ENCODE measurements at regions not wholly inside any gene's neighbourhood (a gene's known extent, or its start where the extent isn't known, plus 50 kb on each side); places are given as distances from the start of the nearest gene placed in this dataset.

GRCh38 chr20:56716806-56717205 is 87.7 kb downstream of the TFAP2C start:
- Histone ChIP-seq H3K36me3 (no peaks in the 10 kb centered on the region), H3K4me1 (ENCODE audit: control insufficient read depth in 1 of 2, insufficient read depth in 1 of 2, low read depth in 1 of 2, low read length in 1 of 2) (no peaks in the 10 kb centered on the region), H3K9me3 (no peaks in the 10 kb centered on the region), H3K4me3 (ENCODE audit: low read depth in 1 of 2, low read length in 1 of 2) (no peak overlapping the region), H3K27ac (no peak overlapping the region), H3K27me3 (no peaks in the 10 kb centered on the region)
- no peak for TF ChIP-seq CTCF (IDR thresholded peaks at IDR 0.05)

DNA sequence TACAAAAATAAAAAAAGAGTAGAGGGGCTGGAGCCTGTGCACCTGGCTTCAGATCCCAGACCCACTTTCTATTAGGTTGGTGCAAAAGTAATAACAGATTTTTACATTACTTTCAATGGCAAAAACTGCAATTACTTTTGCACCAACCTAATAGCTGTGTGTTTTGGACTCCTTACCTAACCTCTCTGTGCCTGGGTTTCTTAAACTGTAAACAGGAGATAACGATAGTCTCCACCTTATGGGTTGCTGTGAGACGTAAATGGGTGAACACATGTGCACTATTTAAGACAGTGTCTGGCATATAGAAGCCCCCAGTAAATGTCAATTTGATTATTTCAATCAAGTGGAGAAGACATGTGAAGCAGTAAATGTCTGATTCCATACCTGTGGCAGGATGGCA is 89.7 kb downstream of the TFAP2C start:
- Histone ChIP-seq H3K27ac (no peak overlapping the region), H3K27me3 (no peaks in the 10 kb centered on the region), H3K36me3 (no peaks in the 10 kb centered on the region), H3K4me1 (ENCODE audit: control insufficient read depth in 1 of 2, insufficient read depth in 1 of 2, low read depth in 1 of 2, low read length in 1 of 2) (no peaks in the 10 kb centered on the region), H3K4me3 (ENCODE audit: low read depth in 1 of 2, low read length in 1 of 2) (no peak overlapping the region), H3K9me3 (no peaks in the 10 kb centered on the region)
- TF ChIP-seq CTCF (IDR thresholded peaks at IDR 0.05) = no peak

DNA sequence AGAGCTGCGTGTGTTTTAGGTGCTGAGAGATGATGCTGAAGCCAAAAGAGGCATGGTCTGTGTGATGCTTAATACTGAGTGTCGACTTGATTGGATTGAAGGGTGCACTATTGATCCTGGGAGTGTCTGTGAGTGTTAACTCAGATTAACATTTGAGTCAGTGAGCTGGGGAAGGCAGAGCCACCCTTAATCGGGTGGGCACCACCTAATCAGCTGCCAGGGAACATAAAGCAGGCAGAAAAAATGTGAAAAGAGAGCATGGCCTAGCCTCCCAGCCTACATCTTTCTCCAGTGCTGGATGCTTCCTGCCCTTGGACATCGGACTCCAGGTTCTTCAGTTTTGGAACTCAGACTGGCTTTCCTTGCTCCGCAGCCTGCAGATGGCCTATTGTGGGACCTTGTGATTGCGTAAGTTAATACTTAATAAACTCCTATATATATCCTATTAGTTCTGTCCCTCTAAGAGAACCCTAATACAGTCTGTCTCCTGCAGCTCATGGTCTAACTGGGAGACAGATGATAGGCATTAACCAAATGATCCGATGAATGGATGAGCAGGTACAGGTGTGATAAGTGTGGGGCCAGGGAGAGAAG is 91.6 kb downstream of the TFAP2C start:
- no peaks in the 10 kb centered on the region for H3K9me3 ChIP-seq
- H3K4me3 ChIP-seq (ENCODE audit: low read depth in 1 of 2, low read length in 1 of 2) = no peak overlapping the region
- no peak overlapping the region for H3K27ac ChIP-seq
- no peaks in the 10 kb centered on the region for H3K36me3 ChIP-seq
- H3K4me1 ChIP-seq (ENCODE audit: control insufficient read depth in 1 of 2, insufficient read depth in 1 of 2, low read depth in 1 of 2, low read length in 1 of 2) = no peaks in the 10 kb centered on the region
- no peaks in the 10 kb centered on the region for H3K27me3 ChIP-seq
- TF ChIP-seq CTCF (IDR thresholded peaks at IDR 0.05) = no peak

- no peak overlapping the region for H3K27ac ChIP-seq
- H3K4me3 ChIP-seq (ENCODE audit: low read depth in 1 of 2, low read length in 1 of 2) = no peak overlapping the region
- TF ChIP-seq CTCF (IDR thresholded peaks at IDR 0.05) = no peak
- no peaks in the 10 kb centered on the region for H3K27me3 ChIP-seq
- no peaks in the 10 kb centered on the region for H3K4me1 ChIP-seq (ENCODE audit: control insufficient read depth in 1 of 2, insufficient read depth in 1 of 2, low read depth in 1 of 2, low read length in 1 of 2)
- H3K9me3 ChIP-seq = no peaks in the 10 kb centered on the region
- no peaks in the 10 kb centered on the region for H3K36me3 ChIP-seq
These were observed 92.9 kb downstream of the TFAP2C start for GRCh38 chr20:56722042-56722441.

GRCh38 chr20:56723331-56723730 is 94.2 kb downstream of the TFAP2C start:
- Histone ChIP-seq H3K4me1 (ENCODE audit: control insufficient read depth in 1 of 2, insufficient read depth in 1 of 2, low read depth in 1 of 2, low read length in 1 of 2) (no peaks in the 10 kb centered on the region), H3K4me3 (ENCODE audit: low read depth in 1 of 2, low read length in 1 of 2) (no peak overlapping the region), H3K9me3 (no peaks in the 10 kb centered on the region), H3K27me3 (no peaks in the 10 kb centered on the region), H3K27ac (no peak overlapping the region), H3K36me3 (no peaks in the 10 kb centered on the region)
- no peak for TF ChIP-seq CTCF (IDR thresholded peaks at IDR 0.05)
